SK-N-SH (cell line): ENCODE measurements at regions not wholly inside any gene's neighbourhood (a gene's known extent, or its start where the extent isn't known, plus 50 kb on each side); places are given as distances from the start of the nearest gene placed in this dataset.

ENCODE experiments used
- CTCF ChIA-PET: fragments of 300-600, 350-600 bp; formaldehyde crosslinking; extraction: SDS; loops from one replicate; lab custom pipeline; 2021; lab: Yijun Ruan, JAX
- POLR2A ChIA-PET: fragments of 350-600 bp; sonication (Branson Sonifier 250); formaldehyde crosslinking; extraction: SDS; loops from one replicate; lab custom pipeline; 2020; ENCODE audit warnings: antibody characterized with exemption, inconsistent platforms; lab: Yijun Ruan, JAX
- DNase-seq: peaks from one replicate; pipeline ENCODE4 v3.0.0; 2012
- H2AFZ ChIP-seq: fragments of 200-600 bp; sonication (generic); 2 replicates; pipeline ENCODE4 v1.8.1; 2016; ENCODE audit warnings: antibody characterized with exemption, mild to moderate bottlenecking, low read depth
- H3F3A ChIP-seq: fragments of 200-600 bp; sonication (generic); replicated peaks from 2 replicates; pipeline ENCODE3; 2016; ENCODE audit warnings: antibody characterized with exemption, mild to moderate bottlenecking; ENCODE audit not compliant: insufficient read depth
- H3K27ac ChIP-seq, 2 experiments: fragments of 200-500 bp in 1 of 2; fragments of 200-600 bp in 1 of 2; sonication (Bioruptor generic) in 1 of 2; sonication (generic), shearing (Covaris generic) in 1 of 2; 2 replicates each; pipeline versions ENCODE4 v1.5.1 to v1.6.1; 2014 to 2016; ENCODE audit warnings: low read depth in 2 of 2, inconsistent platforms in 1 of 2, low read length in 1 of 2, mild to moderate bottlenecking in 1 of 2, mixed read lengths in 1 of 2
- H3K27me3 ChIP-seq: fragments of 200-600 bp; sonication (generic), shearing (Covaris generic); 2 replicates; pipeline ENCODE4 v1.6.1; 2016; ENCODE audit warnings: mixed run types; ENCODE audit not compliant: insufficient read depth
- H3K36me3 ChIP-seq, 2 experiments: fragments of 200-500 bp in 1 of 2; fragments of 200-600 bp in 1 of 2; sonication (Bioruptor generic) in 1 of 2; sonication (generic) in 1 of 2; replicated peaks in 1 of 2; 2 replicates each; pipeline versions ENCODE3 to v1.5.1; 2014 to 2016; ENCODE audit warnings: low read length in 1 of 2, mild to moderate bottlenecking in 1 of 2; ENCODE audit not compliant: insufficient read depth in 2 of 2, control insufficient read depth in 1 of 2
- H3K4me1 ChIP-seq, 2 experiments: fragments of 200-500 bp in 1 of 2; fragments of 200-600 bp in 1 of 2; sonication (Bioruptor generic) in 1 of 2; sonication (generic), shearing (Covaris generic) in 1 of 2; 2 replicates each; pipeline versions ENCODE4 v1.5.1 to v1.6.1; 2014 to 2016; ENCODE audit warnings: low read depth in 1 of 2, low read length in 1 of 2, mixed run types in 1 of 2; ENCODE audit not compliant: insufficient read depth in 2 of 2, control insufficient read depth in 1 of 2
- H3K4me2 ChIP-seq: fragments of 200-600 bp; sonication (generic), shearing (Covaris generic); 2 replicates; pipeline ENCODE4 v1.6.1; 2017; ENCODE audit warnings: mixed run types
- H3K4me3 ChIP-seq, 2 experiments: fragments of 200-500 bp in 1 of 2; fragments of 200-600 bp in 1 of 2; sonication (Bioruptor generic) in 1 of 2; sonication (generic), shearing (Covaris generic) in 1 of 2; 2 replicates each; pipeline versions ENCODE4 v1.5.1 to v1.8.1; 2014 to 2016; ENCODE audit warnings: low read depth in 2 of 2, inconsistent platforms in 1 of 2, low read length in 1 of 2, mild to moderate bottlenecking in 1 of 2, mixed read lengths in 1 of 2, moderate library complexity in 1 of 2
- H3K79me2 ChIP-seq: fragments of 200-600 bp; sonication (generic); 2 replicates; pipeline ENCODE4 v1.8.1; 2017; ENCODE audit warnings: mild to moderate bottlenecking; ENCODE audit not compliant: insufficient read depth
- H3K9ac ChIP-seq: fragments of 200-600 bp; sonication (generic); 2 replicates; pipeline ENCODE4 v1.6.1; 2017; ENCODE audit warnings: mixed run types
- H3K9me2 ChIP-seq: fragments of 200-600 bp; sonication (generic); 2 replicates; pipeline ENCODE4 v1.6.1; 2017; ENCODE audit warnings: mixed run types
- H3K9me3 ChIP-seq: fragments of 200-600 bp; sonication (generic); 2 replicates; pipeline ENCODE4 v1.6.1; 2017; ENCODE audit warnings: mixed run types, mild to moderate bottlenecking, moderate library complexity
- H4K20me1 ChIP-seq: fragments of 200-600 bp; sonication (generic); 2 replicates; pipeline ENCODE4 v1.6.1; 2017; ENCODE audit warnings: mild to moderate bottlenecking, mixed run types; ENCODE audit not compliant: insufficient read depth
- CHD2 ChIP-seq: fragments of 150-350 bp; IDR thresholded peaks from 2 replicates; pipeline ENCODE4 v1.6.1; 2018; ENCODE audit warnings: low read length; ENCODE audit not compliant: partially characterized antibody
- CTCF ChIP-seq: fragments of 200-600 bp; sonication (generic); IDR thresholded peaks from 2 replicates; pipeline ENCODE4 v1.6.1; 2017; ENCODE audit warnings: antibody characterized with exemption, mild to moderate bottlenecking, moderate library complexity
- ELF1 ChIP-seq: IDR thresholded peaks from 2 replicates; pipeline ENCODE4 v1.4.0; 2012
- EP300 ChIP-seq, 2 experiments: IDR thresholded peaks; 2 replicates each; pipeline versions ENCODE4 v1.4.0 to v1.6.1; 2012; ENCODE audit warnings: borderline replicate concordance in 1 of 2, low read depth in 1 of 2, low read length in 1 of 2
- FOSL2 ChIP-seq: IDR thresholded peaks from 2 replicates; pipeline ENCODE4 v1.4.0; 2012; ENCODE audit warnings: low read depth, mild to moderate bottlenecking, moderate library complexity, borderline replicate concordance
- GATA2 ChIP-seq: sonication (generic); formaldehyde crosslinking; IDR thresholded peaks from 2 replicates; pipeline ENCODE4 v1.5.0; 2020; ENCODE audit warnings: mild to moderate bottlenecking, missing genetic modification reagents
- IRF3 ChIP-seq: fragments of 150-350 bp; IDR thresholded peaks from 2 replicates; pipeline ENCODE4 v1.6.1; 2016; ENCODE audit warnings: mild to moderate bottlenecking, low read depth, low read length
- JUND ChIP-seq: IDR thresholded peaks from 2 replicates; pipeline ENCODE4 v1.4.0; 2012
- MAX ChIP-seq: IDR thresholded peaks from 2 replicates; pipeline ENCODE4 v1.4.0; 2012; ENCODE audit warnings: low read depth
- MEF2A ChIP-seq: IDR thresholded peaks from 2 replicates; pipeline ENCODE4 v1.4.0; 2012; ENCODE audit warnings: low read depth, borderline replicate concordance
- MXI1 ChIP-seq: IDR thresholded peaks from 2 replicates; pipeline ENCODE4 v1.6.1; 2012; ENCODE audit warnings: mild to moderate bottlenecking, low read depth, low read length, improper control_type of control experiment
- NFIC ChIP-seq: IDR thresholded peaks from 2 replicates; pipeline ENCODE4 v1.4.0; 2012; ENCODE audit warnings: borderline replicate concordance
- PBX3 ChIP-seq: IDR thresholded peaks from 2 replicates; pipeline ENCODE4; 2012
- RXRA ChIP-seq: IDR thresholded peaks from 2 replicates; pipeline ENCODE4 v1.4.0; 2012; ENCODE audit warnings: low read depth, mild to moderate bottlenecking, borderline replicate concordance
- TCF12 ChIP-seq: IDR thresholded peaks from 2 replicates; pipeline ENCODE4 v1.4.0; 2012
- USF2 ChIP-seq: fragments of 150-350 bp; IDR thresholded peaks from 2 replicates; pipeline ENCODE4 v1.6.1; 2017; ENCODE audit warnings: antibody characterized with exemption, low read length, low read depth, borderline replicate concordance
- YY1 ChIP-seq: IDR thresholded peaks from 2 replicates; pipeline ENCODE4 v1.4.0; 2012; ENCODE audit warnings: low read depth, mild to moderate bottlenecking
- WGBS: methylation state at CpG from one replicate; pipeline ENCODE4 v1.1.6; 2017; ENCODE audit warnings: low lambda C conversion rate; 5-methylcytosine and 5-hydroxymethylcytosine counted together

- Histone ChIP-seq H4K20me1 (no peaks in the 10 kb centered on the region), H3K27ac (no peak overlapping the region), H3K79me2 (no peaks in the 10 kb centered on the region), H3K36me3 (no peaks in the 10 kb centered on the region), H3K4me3 (no peak overlapping the region), H3K4me1 (no peaks in the 10 kb centered on the region), H2AFZ (no peak overlapping the region), H3K27me3 (no peaks in the 10 kb centered on the region), H3F3A (no peaks in the 10 kb centered on the region), H3K4me2 (no peak overlapping the region), H3K9me2 (no peaks in the 10 kb centered on the region), H3K9me3 (no peaks in the 10 kb centered on the region), H3K9ac (no peak overlapping the region)
- no peak for DNase-seq
- ChIA-PET POLR2A (no interaction called here), CTCF (interaction anchor here (0.8 kb wide), 1 partner anchor 120 kb away, joined by 3 read pairs; no protein-coding TSS in a partner anchor)
- 26% methylated on average over 4 of the region's 4 CpGs for WGBS
- TF ChIP-seq MAX (no peak), CHD2 (no peak), IRF3 (no peak), RXRA (no peak), MEF2A (no peak), FOSL2 (no peak), YY1 (no peak), PBX3 (no peak), GATA2 (CRISPR knock-in tag) (no peak), JUND (no peak), NFIC (no peak), CTCF (no peak), ELF1 (no peak), EP300 (IDR thresholded peaks at IDR 0.05; ENCODE audit: borderline replicate concordance in 1 of 2, low read depth in 1 of 2, low read length in 1 of 2) (no peak), USF2 (no peak), MXI1 (no peak), TCF12 (no peak)
Observed at GRCh38 chr15:23750179-23750578, 63.1 kb upstream of the NDN start.
